Fibroblast of villous mesenchyme (primary cell): ENCODE measurements at regions not wholly inside any gene's neighbourhood (a gene's known extent, or its start where the extent isn't known, plus 50 kb on each side); places are given as distances from the start of the nearest gene placed in this dataset.

Experiments used
- DNase-seq: peaks from one replicate; pipeline ENCODE4 v3.0.0-alpha.2; 2010; ENCODE audit warnings: low read depth
- H3K4me3 ChIP-seq: 2 replicates; pipeline ENCODE4 v1.5.1; 2011; ENCODE audit warnings: low read depth, mild to moderate bottlenecking, low read length
- TF ChIP-seq, protein P1 (sequence below): IDR thresholded peaks from 2 replicates; pipeline ENCODE4 v1.5.1; 2012; ENCODE audit warnings: low read depth, mild to moderate bottlenecking, low read length; ENCODE audit not compliant: insufficient read depth

- H3K4me3 ChIP-seq = no peak overlapping the region
- DNase-seq = no peak
- TF ChIP-seq, protein P1, sequence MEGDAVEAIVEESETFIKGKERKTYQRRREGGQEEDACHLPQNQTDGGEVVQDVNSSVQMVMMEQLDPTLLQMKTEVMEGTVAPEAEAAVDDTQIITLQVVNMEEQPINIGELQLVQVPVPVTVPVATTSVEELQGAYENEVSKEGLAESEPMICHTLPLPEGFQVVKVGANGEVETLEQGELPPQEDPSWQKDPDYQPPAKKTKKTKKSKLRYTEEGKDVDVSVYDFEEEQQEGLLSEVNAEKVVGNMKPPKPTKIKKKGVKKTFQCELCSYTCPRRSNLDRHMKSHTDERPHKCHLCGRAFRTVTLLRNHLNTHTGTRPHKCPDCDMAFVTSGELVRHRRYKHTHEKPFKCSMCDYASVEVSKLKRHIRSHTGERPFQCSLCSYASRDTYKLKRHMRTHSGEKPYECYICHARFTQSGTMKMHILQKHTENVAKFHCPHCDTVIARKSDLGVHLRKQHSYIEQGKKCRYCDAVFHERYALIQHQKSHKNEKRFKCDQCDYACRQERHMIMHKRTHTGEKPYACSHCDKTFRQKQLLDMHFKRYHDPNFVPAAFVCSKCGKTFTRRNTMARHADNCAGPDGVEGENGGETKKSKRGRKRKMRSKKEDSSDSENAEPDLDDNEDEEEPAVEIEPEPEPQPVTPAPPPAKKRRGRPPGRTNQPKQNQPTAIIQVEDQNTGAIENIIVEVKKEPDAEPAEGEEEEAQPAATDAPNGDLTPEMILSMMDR = no peak
Observed at GRCh38 chr3:10561162-10561945, 56.0 kb upstream of the ATP2B2 start.

- TF ChIP-seq, protein P1 = no peak
- H3K4me3 ChIP-seq = no peak overlapping the region
- DNase-seq = no peak
Observed at GRCh38 chr3:10561946-10562560, 56.7 kb upstream of the ATP2B2 start.

DNA sequence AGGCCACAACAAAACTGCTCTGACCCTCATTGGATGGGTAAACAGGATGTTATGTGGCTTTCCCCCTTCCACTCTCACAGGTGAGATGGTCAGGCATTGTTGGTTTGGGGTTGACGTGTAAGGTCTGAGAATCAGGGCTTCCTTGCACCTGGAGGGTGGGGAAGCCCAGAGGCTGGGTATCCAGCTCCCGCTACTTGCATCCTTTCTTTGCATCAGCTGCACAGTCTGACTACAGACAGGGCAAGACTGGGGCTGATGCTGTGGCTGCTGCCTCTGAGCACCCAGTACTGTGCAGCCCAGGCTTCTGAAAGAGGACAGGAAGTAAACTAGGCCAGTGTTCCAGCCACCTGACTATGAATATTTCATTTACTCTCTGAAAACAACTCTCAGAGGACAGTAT lies 58.0 kb upstream of the ATP2B2 start:
- TF ChIP-seq, protein P1 = no peak
- DNase-seq = no peak
- H3K4me3 ChIP-seq = no peak overlapping the region

- TF ChIP-seq, protein P1 = no peak
- no peak overlapping the region for H3K4me3 ChIP-seq
- DNase-seq = no peak
Observed at GRCh38 chr3:10565814-10566213, 60.4 kb upstream of the ATP2B2 start.

DNA sequence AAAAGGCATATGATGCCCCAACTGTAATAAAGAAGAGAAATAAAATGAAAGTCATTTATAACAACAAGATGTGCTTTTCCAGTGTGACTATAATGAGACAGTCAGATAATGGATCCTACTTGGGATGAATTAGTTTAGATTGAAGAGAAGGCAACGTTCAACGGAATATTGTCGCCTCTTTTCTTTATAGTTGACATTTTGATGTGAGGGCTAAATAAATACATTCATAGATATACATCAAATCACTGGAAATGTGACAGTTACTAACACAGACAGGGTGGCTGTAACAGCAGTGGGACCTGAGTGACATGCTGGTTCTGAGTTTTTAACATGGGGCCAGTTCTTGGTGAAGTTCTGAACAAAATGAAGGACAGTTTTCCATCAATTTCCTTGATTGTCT lies 61.1 kb upstream of the ATP2B2 start:
- DNase-seq = no peak
- H3K4me3 ChIP-seq = no peak overlapping the region
- TF ChIP-seq, protein P1 = no peak

- DNase-seq = no peak
- TF ChIP-seq, protein P1 = no peak
- no peak overlapping the region for H3K4me3 ChIP-seq
Observed at GRCh38 chr3:10568549-10568948, 63.2 kb upstream of the ATP2B2 start.
